ENCODE measurements at regions not wholly inside any gene's neighbourhood (a gene's known extent, or its start where the extent isn't known, plus 50 kb on each side); places are given as distances from the start of the nearest gene placed in this dataset.

DNA sequence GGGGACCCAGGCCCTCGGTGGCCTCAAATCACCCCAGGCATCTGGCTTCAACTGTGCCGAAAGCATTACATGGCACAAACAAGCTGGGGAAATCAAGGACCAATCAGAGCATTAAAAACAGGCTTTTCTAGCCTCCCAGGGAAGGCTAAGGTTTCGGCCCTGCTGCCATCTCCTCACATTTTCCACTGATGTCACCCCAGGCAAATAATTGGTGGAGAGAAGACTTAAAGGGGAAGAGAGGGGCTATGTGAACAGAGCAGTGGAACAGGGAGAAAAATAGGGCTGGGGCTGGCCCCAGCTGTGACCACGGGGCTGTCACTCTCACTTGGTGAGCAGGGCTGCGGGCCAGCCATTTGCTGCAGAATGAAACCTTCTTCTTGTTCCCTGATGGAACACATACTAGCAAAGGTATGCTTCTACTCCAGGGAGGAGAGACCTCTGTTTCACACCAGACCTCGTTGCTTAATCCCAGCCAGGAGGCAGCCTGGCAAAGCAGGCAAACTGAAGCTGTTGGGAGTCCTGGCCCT lies 581.3 kb downstream of the SOX6 start:
- H4K91ac ChIP-seq (ENCODE audit: low read depth, low read length, poor library complexity) = no peak overlapping the region
- no peak overlapping the region for H3K23ac ChIP-seq (ENCODE audit: low read depth, low read length, poor library complexity)
- no peak overlapping the region for H2AK5ac ChIP-seq (ENCODE audit: low read depth, low read length)
- DNase-seq (ENCODE audit: low spot score) = no peak
- no peak overlapping the region for H2BK120ac ChIP-seq (ENCODE audit: low read depth, low read length)
- no peak overlapping the region for H2BK12ac ChIP-seq (ENCODE audit: low read length)
- H3K18ac ChIP-seq (ENCODE audit: low read length) = peak overlapping the region; percentile 0
- no peaks in the 10 kb centered on the region for H3K79me1 ChIP-seq (ENCODE audit: low read depth, low read length)
- no peaks in the 10 kb centered on the region for H3K36me3 ChIP-seq (replicated peaks in 1 of 2; ENCODE audit: control insufficient read depth in 2 of 2, insufficient read depth in 2 of 2, low read length in 2 of 2)
- no peak overlapping the region for H3K4me2 ChIP-seq (ENCODE audit: insufficient read depth, low read length, poor library complexity, severe bottlenecking)
- H3K14ac ChIP-seq (ENCODE audit: low read length) = no peak overlapping the region
- no CpG with 5 or more reads among the region's 6 CpGs for WGBS, 2 donors (ENCODE audit: extremely low coverage in 2 of 2, insufficient read length in 2 of 2, insufficient replicate concordance in 1 of 2)
- H3K4me3 ChIP-seq (ENCODE audit: low read length in 2 of 2) = no peak overlapping the region
- H2AFZ ChIP-seq (ENCODE audit: low read length) = no peak overlapping the region
- H3K27me3 ChIP-seq (ENCODE audit: control insufficient read depth in 3 of 3, insufficient read depth in 3 of 3, low read depth in 1 of 3, low read length in 3 of 3) = peaks cover 0 to 29% (median 0%) of the 10 kb centered on the region in 3 experiments
- H3K9me3 ChIP-seq (replicated peaks in 1 of 2; ENCODE audit: control insufficient read depth in 2 of 2, insufficient read depth in 1 of 2, low read depth in 1 of 2, low read length in 2 of 2) = no peaks in the 10 kb centered on the region
- no peak overlapping the region for H3K4ac ChIP-seq (ENCODE audit: low read length)
- no peak overlapping the region for H2BK15ac ChIP-seq (ENCODE audit: low read length)
- no peak overlapping the region for H4K8ac ChIP-seq (ENCODE audit: low read depth, low read length)
- H3K27ac ChIP-seq (replicated peaks; ENCODE audit: low read length) = no peak overlapping the region
- peaks cover 0 to 11% of the 10 kb centered on the region in 2 donors for H3K4me1 ChIP-seq (ENCODE audit: control insufficient read depth in 2 of 2, insufficient read depth in 1 of 2, low read depth in 1 of 2, low read length in 2 of 2)
- no peak overlapping the region for H2BK5ac ChIP-seq (ENCODE audit: low read length)
- H3K9ac ChIP-seq (ENCODE audit: low read depth, low read length, poor library complexity) = no peak overlapping the region

DNA sequence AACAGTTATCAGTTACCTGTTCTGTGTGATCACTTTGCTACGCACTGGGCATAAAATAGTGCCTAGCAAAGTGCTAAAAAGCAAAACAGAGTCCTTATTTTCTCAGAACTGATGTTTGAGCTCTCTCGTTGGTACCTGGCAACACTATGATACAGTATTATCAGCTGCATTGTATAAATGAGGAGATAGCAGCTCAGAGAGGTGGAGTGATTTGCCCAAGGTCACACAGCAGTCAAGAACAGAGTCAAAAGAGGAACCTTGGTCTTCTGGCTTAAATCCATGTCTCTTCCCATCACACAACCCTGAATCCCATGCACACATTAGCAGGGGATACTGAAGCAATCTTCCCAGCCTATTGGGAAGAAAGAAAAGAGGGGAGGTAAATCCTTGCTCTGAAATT lies 580.5 kb downstream of the SOX6 start:
- no peaks in the 10 kb centered on the region for H3K79me1 ChIP-seq (ENCODE audit: low read depth, low read length)
- no peak overlapping the region for H2BK12ac ChIP-seq (ENCODE audit: low read length)
- H3K36me3 ChIP-seq (replicated peaks in 1 of 2; ENCODE audit: control insufficient read depth in 2 of 2, insufficient read depth in 2 of 2, low read length in 2 of 2) = no peaks in the 10 kb centered on the region
- H2BK5ac ChIP-seq (ENCODE audit: low read length) = no peak overlapping the region
- no peak for DNase-seq (ENCODE audit: low spot score)
- no peak overlapping the region for H3K9ac ChIP-seq (ENCODE audit: low read depth, low read length, poor library complexity)
- no peak overlapping the region for H3K18ac ChIP-seq (ENCODE audit: low read length)
- H4K8ac ChIP-seq (ENCODE audit: low read depth, low read length) = no peak overlapping the region
- peaks cover 0 to 29% (median 0%) of the 10 kb centered on the region in 3 experiments for H3K27me3 ChIP-seq (ENCODE audit: control insufficient read depth in 3 of 3, insufficient read depth in 3 of 3, low read depth in 1 of 3, low read length in 3 of 3)
- H3K14ac ChIP-seq (ENCODE audit: low read length) = no peak overlapping the region
- no peak overlapping the region for H3K4me2 ChIP-seq (ENCODE audit: insufficient read depth, low read length, poor library complexity, severe bottlenecking)
- no peak overlapping the region for H3K4me3 ChIP-seq (ENCODE audit: low read length in 2 of 2)
- H2AK5ac ChIP-seq (ENCODE audit: low read depth, low read length) = no peak overlapping the region
- no peak overlapping the region for H4K91ac ChIP-seq (ENCODE audit: low read depth, low read length, poor library complexity)
- H3K9me3 ChIP-seq (replicated peaks in 1 of 2; ENCODE audit: control insufficient read depth in 2 of 2, insufficient read depth in 1 of 2, low read depth in 1 of 2, low read length in 2 of 2) = no peaks in the 10 kb centered on the region
- H3K4ac ChIP-seq (ENCODE audit: low read length) = no peak overlapping the region
- no peak overlapping the region for H3K27ac ChIP-seq (replicated peaks; ENCODE audit: low read length)
- H2BK15ac ChIP-seq (ENCODE audit: low read length) = no peak overlapping the region
- H3K4me1 ChIP-seq (ENCODE audit: control insufficient read depth in 2 of 2, insufficient read depth in 1 of 2, low read depth in 1 of 2, low read length in 2 of 2) = peaks cover 0 to 15% of the 10 kb centered on the region in 2 donors
- H2BK120ac ChIP-seq (ENCODE audit: low read depth, low read length) = no peak overlapping the region
- H3K23ac ChIP-seq (ENCODE audit: low read depth, low read length, poor library complexity) = no peak overlapping the region
- no peak overlapping the region for H2AFZ ChIP-seq (ENCODE audit: low read length)
- WGBS, 2 donors (ENCODE audit: extremely low coverage in 2 of 2, insufficient read length in 2 of 2, insufficient replicate concordance in 1 of 2) = no CpG with 5 or more reads among the region's 2 CpGs

DNA sequence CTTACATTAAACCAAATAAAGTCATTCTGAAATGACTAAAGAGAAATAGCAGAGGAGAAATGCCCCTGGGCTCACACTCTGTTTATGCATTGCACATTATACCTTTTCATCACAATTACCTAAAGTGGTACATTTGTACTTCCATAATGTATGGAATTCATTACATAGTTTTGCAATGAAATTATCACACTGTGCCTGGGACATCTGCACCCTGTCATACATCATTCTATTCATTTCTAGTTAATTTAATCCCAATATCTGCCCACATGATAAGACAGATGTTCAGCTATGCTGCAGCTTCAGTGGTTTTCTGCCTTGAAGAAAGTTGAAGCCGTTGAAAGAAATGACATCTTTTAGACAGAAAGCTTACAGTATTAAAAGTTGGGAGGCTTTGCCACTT lies 580.0 kb downstream of the SOX6 start:
- no peak overlapping the region for H2BK12ac ChIP-seq (ENCODE audit: low read length)
- no peak for DNase-seq (ENCODE audit: low spot score)
- H2BK5ac ChIP-seq (ENCODE audit: low read length) = no peak overlapping the region
- H3K27me3 ChIP-seq (ENCODE audit: control insufficient read depth in 3 of 3, insufficient read depth in 3 of 3, low read depth in 1 of 3, low read length in 3 of 3) = peaks cover 0 to 29% (median 0%) of the 10 kb centered on the region in 3 experiments
- H3K27ac ChIP-seq (replicated peaks; ENCODE audit: low read length) = no peak overlapping the region
- H2BK120ac ChIP-seq (ENCODE audit: low read depth, low read length) = no peak overlapping the region
- no peaks in the 10 kb centered on the region for H3K9me3 ChIP-seq (replicated peaks in 1 of 2; ENCODE audit: control insufficient read depth in 2 of 2, insufficient read depth in 1 of 2, low read depth in 1 of 2, low read length in 2 of 2)
- H3K36me3 ChIP-seq (replicated peaks in 1 of 2; ENCODE audit: control insufficient read depth in 2 of 2, insufficient read depth in 2 of 2, low read length in 2 of 2) = no peaks in the 10 kb centered on the region
- no peak overlapping the region for H3K23ac ChIP-seq (ENCODE audit: low read depth, low read length, poor library complexity)
- no peak overlapping the region for H4K91ac ChIP-seq (ENCODE audit: low read depth, low read length, poor library complexity)
- no peak overlapping the region for H2BK15ac ChIP-seq (ENCODE audit: low read length)
- H2AFZ ChIP-seq (ENCODE audit: low read length) = no peak overlapping the region
- H3K4me3 ChIP-seq (ENCODE audit: low read length in 2 of 2) = no peak overlapping the region
- no peak overlapping the region for H3K4ac ChIP-seq (ENCODE audit: low read length)
- no peak overlapping the region for H2AK5ac ChIP-seq (ENCODE audit: low read depth, low read length)
- no peak overlapping the region for H4K8ac ChIP-seq (ENCODE audit: low read depth, low read length)
- no peaks in the 10 kb centered on the region for H3K79me1 ChIP-seq (ENCODE audit: low read depth, low read length)
- H3K18ac ChIP-seq (ENCODE audit: low read length) = no peak overlapping the region
- peaks cover 0 to 16% of the 10 kb centered on the region in 2 donors for H3K4me1 ChIP-seq (ENCODE audit: control insufficient read depth in 2 of 2, insufficient read depth in 1 of 2, low read depth in 1 of 2, low read length in 2 of 2)
- no peak overlapping the region for H3K9ac ChIP-seq (ENCODE audit: low read depth, low read length, poor library complexity)
- no peak overlapping the region for H3K14ac ChIP-seq (ENCODE audit: low read length)
- no peak overlapping the region for H3K4me2 ChIP-seq (ENCODE audit: insufficient read depth, low read length, poor library complexity, severe bottlenecking)
- WGBS, 2 donors (ENCODE audit: extremely low coverage in 2 of 2, insufficient read length in 2 of 2, insufficient replicate concordance in 1 of 2) = no CpG with 5 or more reads among the region's 1 CpG

DNA sequence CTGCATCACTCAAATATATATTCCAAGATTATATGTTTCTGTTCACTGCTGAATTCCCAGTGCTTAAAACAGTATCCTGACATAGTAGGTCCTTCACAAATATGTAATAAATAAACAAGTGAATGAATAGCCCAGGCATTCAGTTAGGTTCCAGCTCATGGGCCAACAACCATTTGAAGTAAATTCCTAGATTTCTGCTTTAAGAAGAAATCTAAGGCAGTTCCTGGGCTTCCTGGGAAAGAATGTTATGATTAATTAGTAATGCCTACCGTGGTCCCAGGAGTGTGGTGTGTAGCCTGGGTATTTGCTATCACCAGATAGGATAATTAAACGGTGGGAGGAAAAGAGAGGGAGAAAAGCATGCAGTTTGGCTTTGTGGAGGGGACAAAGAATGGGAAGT lies 576.8 kb downstream of the SOX6 start:
- Histone ChIP-seq H3K4ac (ENCODE audit: low read length) (no peak overlapping the region), H4K8ac (ENCODE audit: low read depth, low read length) (no peak overlapping the region), H3K79me1 (ENCODE audit: low read depth, low read length) (no peaks in the 10 kb centered on the region), H2BK12ac (ENCODE audit: low read length) (no peak overlapping the region), H3K14ac (ENCODE audit: low read length) (no peak overlapping the region), H3K4me1 (ENCODE audit: control insufficient read depth in 2 of 2, insufficient read depth in 1 of 2, low read depth in 1 of 2, low read length in 2 of 2) (peaks cover 0 to 14% of the 10 kb centered on the region in 2 donors), H3K27ac (replicated peaks; ENCODE audit: low read length) (no peak overlapping the region), H2BK5ac (ENCODE audit: low read length) (no peak overlapping the region), H4K91ac (ENCODE audit: low read depth, low read length, poor library complexity) (no peak overlapping the region), H3K4me3 (ENCODE audit: low read length in 2 of 2) (no peak overlapping the region), H3K18ac (ENCODE audit: low read length) (no peak overlapping the region), H2BK120ac (ENCODE audit: low read depth, low read length) (no peak overlapping the region), H3K36me3 (replicated peaks in 1 of 2; ENCODE audit: control insufficient read depth in 2 of 2, insufficient read depth in 2 of 2, low read length in 2 of 2) (no peaks in the 10 kb centered on the region), H2BK15ac (ENCODE audit: low read length) (no peak overlapping the region), H3K27me3 (ENCODE audit: control insufficient read depth in 3 of 3, insufficient read depth in 3 of 3, low read depth in 1 of 3, low read length in 3 of 3) (peaks cover 0 to 18% (median 0%) of the 10 kb centered on the region in 3 experiments), H3K9ac (ENCODE audit: low read depth, low read length, poor library complexity) (no peak overlapping the region), H3K23ac (ENCODE audit: low read depth, low read length, poor library complexity) (no peak overlapping the region), H3K9me3 (replicated peaks in 1 of 2; ENCODE audit: control insufficient read depth in 2 of 2, insufficient read depth in 1 of 2, low read depth in 1 of 2, low read length in 2 of 2) (no peaks in the 10 kb centered on the region), H3K4me2 (ENCODE audit: insufficient read depth, low read length, poor library complexity, severe bottlenecking) (no peak overlapping the region), H2AK5ac (ENCODE audit: low read depth, low read length) (no peak overlapping the region), H2AFZ (ENCODE audit: low read length) (no peak overlapping the region)
- WGBS, 2 donors (ENCODE audit: extremely low coverage in 2 of 2, insufficient read length in 2 of 2, insufficient replicate concordance in 1 of 2) = no CpG with 5 or more reads among the region's 2 CpGs
- DNase-seq (ENCODE audit: low spot score) = no peak

Measured in neuronal stem cell (in vitro differentiated cells).